Common myeloid progenitor, CD34-positive (primary cell): ENCODE measurements at regions not wholly inside any gene's neighbourhood (a gene's known extent, or its start where the extent isn't known, plus 50 kb on each side); places are given as distances from the start of the nearest gene placed in this dataset.

Experiments used
- CTCF ChIA-PET: fragments of 350-600 bp; sonication (Branson Sonifier 250); formaldehyde crosslinking; loops from one replicate; lab custom pipeline; 2021; ENCODE audit warnings: antibody characterized with exemption; lab: Charles Lee
- POLR2A ChIA-PET: fragments of 350-600 bp; sonication (Branson Sonifier 250); formaldehyde crosslinking; loops from one replicate; lab custom pipeline; 2021; ENCODE audit warnings: antibody characterized with exemption; lab: Charles Lee
- DNase-seq, 3 donors: peaks; one replicate each; pipeline versions ENCODE4 v3.0.0 to v3.0.0-alpha.2; 2013
- H3K27ac ChIP-seq, 2 experiments: 1 replicate in 1 of 2; 2 replicates in 1 of 2; pipeline ENCODE4 v1.7.0; 2013; ENCODE audit warnings: inconsistent platforms in 2 of 2, low read length in 2 of 2, mild to moderate bottlenecking in 2 of 2, low read depth in 1 of 2, moderate library complexity in 1 of 2; ENCODE audit not compliant: severe bottlenecking in 2 of 2, insufficient read depth in 1 of 2, poor library complexity in 1 of 2
- H3K27me3 ChIP-seq, 5 experiments: replicated peaks in 2 of 5; 1 replicate in 3 of 5; 2 replicates in 2 of 5; pipeline versions ENCODE4 v1.6.1 to v1.7.0; 2013; ENCODE audit warnings: low read length in 4 of 5, mild to moderate bottlenecking in 2 of 5, moderate library complexity in 2 of 5, inconsistent platforms in 1 of 5; ENCODE audit not compliant: insufficient read depth in 5 of 5, control insufficient read depth in 4 of 5
- H3K36me3 ChIP-seq, 4 experiments: 1 replicate in 2 of 4; 2 replicates in 2 of 4; pipeline versions ENCODE4 v1.6.1 to v1.7.0; 2013; ENCODE audit warnings: low read length in 3 of 4, control low read depth in 1 of 4, mild to moderate bottlenecking in 1 of 4; ENCODE audit not compliant: control insufficient read depth in 4 of 4, insufficient read depth in 4 of 4
- H3K4me1 ChIP-seq, 4 experiments: 1 replicate in 3 of 4; 2 replicates in 1 of 4; pipeline versions ENCODE4 v1.6.1 to v1.7.1; 2013; ENCODE audit warnings: low read length in 3 of 4, mild to moderate bottlenecking in 3 of 4, control low read depth in 1 of 4, inconsistent platforms in 1 of 4, moderate library complexity in 1 of 4; ENCODE audit not compliant: control insufficient read depth in 4 of 4, insufficient read depth in 4 of 4; ENCODE audit errors: control extremely low read depth in 1 of 4
- H3K4me3 ChIP-seq, 7 experiments: 1 replicate in 4 of 7; 2 replicates in 3 of 7; pipeline versions ENCODE4 v1.5.1 to v1.7.0; 2013; ENCODE audit warnings: mild to moderate bottlenecking in 7 of 7, low read length in 6 of 7, moderate library complexity in 6 of 7, inconsistent platforms in 2 of 7, low read depth in 2 of 7, control low read depth in 1 of 7; ENCODE audit not compliant: insufficient read depth in 4 of 7, control insufficient read depth in 1 of 7; ENCODE audit errors: extremely low read depth in 1 of 7
- H3K9me3 ChIP-seq, 5 experiments: 1 replicate in 4 of 5; 2 replicates in 1 of 5; pipeline versions ENCODE4 v1.6.1 to v1.7.1; 2013; ENCODE audit warnings: low read length in 4 of 5, mild to moderate bottlenecking in 2 of 5, inconsistent platforms in 1 of 5, low read depth in 1 of 5, moderate library complexity in 1 of 5; ENCODE audit not compliant: control insufficient read depth in 4 of 5, insufficient read depth in 2 of 5; ENCODE audit errors: control extremely low read depth in 1 of 5
- WGBS: methylation state at CpG from one replicate; pipeline ENCODE4 v1.1.5; 2013; ENCODE audit not compliant: insufficient coverage; 5-methylcytosine and 5-hydroxymethylcytosine counted together

DNA sequence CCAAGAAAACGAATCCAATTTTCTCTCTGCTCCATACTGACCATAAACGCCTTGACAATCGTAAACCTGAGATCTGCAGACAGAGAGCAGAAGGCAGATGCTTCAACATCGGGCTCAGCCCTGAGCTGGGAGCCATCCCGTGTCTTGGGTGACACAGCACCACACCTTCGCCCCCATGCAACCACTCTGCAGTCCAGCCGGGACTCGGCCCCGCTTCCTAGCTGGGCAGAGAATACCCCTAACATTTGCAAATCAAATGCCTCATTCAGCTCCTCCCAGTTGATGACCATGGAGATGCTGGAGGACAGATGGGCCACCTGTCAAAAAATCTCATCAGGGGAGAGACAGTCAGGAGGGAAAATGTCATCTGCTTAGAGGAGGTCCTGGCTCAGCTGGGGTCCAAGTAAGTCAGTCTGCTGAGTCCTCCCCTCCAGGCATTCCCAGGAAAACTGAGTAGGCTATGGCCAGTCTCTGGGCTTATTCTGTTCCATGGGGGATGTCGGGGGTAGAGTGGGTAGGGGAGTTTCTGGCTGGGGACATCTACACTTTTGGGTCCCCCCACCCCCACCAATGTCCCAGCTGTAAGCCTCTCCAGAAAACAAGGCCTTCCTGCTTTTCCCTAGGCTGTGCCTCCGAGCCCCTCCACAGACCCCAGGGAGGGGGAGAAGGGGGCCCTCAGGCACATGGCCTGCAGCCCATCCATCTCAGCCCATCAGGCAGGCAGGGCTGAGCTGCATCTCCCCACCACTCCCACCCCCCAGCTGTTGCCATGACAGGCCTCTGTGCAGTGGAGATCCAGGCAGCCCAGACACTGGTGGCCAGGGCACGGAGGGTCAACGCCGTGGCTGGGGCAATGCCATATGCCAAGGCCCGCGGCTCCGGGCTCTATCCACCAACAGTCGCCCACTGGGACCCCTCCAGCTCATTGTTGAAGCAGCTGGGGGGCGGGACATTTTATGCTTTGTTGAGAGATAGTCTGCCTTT is 158.6 kb downstream of the AXIN2 start:
- H3K9me3 ChIP-seq = no peaks in the 10 kb centered on the region
- no peaks in the 10 kb centered on the region for H3K36me3 ChIP-seq
- no peak for DNase-seq
- H3K4me1 ChIP-seq = no peaks in the 10 kb centered on the region
- WGBS = 82% methylated on average over 17 of the region's 19 CpGs
- POLR2A ChIA-PET = no interaction called here
- no peak overlapping the region for H3K4me3 ChIP-seq
- no peak overlapping the region for H3K27ac ChIP-seq
- CTCF ChIA-PET = no interaction called here
- peaks cover 0 to 4% (median under 1%) of the 10 kb centered on the region in 5 experiments for H3K27me3 ChIP-seq

DNA sequence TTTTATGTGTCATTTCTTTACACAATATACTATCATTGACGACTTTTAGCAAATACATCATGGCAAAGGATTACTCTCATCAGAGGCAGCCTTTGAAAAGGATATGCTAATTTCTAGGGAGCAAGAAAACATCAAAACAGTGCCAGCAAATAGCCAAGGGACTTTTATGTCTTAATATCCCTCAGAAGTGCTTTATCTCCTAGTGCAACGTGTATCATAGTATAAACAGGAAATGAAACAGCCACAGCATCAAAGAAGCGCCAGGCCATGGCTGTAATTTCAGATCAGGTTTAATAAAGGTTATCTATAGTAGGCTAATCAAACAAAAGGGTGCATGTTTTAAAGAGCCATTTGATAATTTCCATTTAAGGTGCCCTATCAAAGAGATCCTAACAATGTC is 159.9 kb downstream of the AXIN2 start:
- CTCF ChIA-PET = no interaction called here
- DNase-seq = no peak
- Histone ChIP-seq H3K4me3 (no peak overlapping the region), H3K27ac (no peak overlapping the region), H3K4me1 (no peaks in the 10 kb centered on the region), H3K36me3 (no peaks in the 10 kb centered on the region), H3K9me3 (no peaks in the 10 kb centered on the region), H3K27me3 (peaks cover 0 to 4% (median 0%) of the 10 kb centered on the region in 5 experiments)
- POLR2A ChIA-PET = no interaction called here
- WGBS = 73% methylated on average over 1 of the region's 3 CpGs

DNA sequence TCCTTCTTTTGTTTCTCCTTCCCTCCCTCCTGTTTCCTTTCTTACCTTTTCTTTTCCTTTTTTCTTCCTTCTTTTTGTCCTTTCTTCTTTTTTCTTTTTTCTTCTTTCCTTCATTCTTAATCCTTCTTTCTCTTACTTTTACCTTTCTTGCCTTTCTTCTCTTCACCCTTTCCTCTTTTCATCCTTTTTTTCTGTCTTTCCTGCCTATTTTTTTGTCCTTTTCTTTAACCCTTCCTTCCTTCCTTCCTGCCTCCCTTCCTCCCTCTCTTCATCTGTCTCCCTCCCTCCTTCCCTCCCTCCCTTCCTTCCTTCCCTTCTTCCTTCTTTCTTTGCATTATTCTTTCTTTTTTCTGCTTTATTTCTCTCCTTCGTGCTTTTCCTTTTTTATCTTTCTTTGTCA is 160.7 kb downstream of the AXIN2 start:
- Histone ChIP-seq H3K9me3 (peaks cover 0 to 3% (median 0%) of the 10 kb centered on the region in 5 experiments), H3K4me3 (no peak overlapping the region), H3K27me3 (peaks cover 0 to 4% (median 0%) of the 10 kb centered on the region in 5 experiments), H3K36me3 (no peaks in the 10 kb centered on the region), H3K27ac (no peak overlapping the region), H3K4me1 (no peaks in the 10 kb centered on the region)
- ChIA-PET CTCF (no interaction called here), POLR2A (no interaction called here)
- 80% methylated on average over 1 of the region's 1 CpG for WGBS
- no peak for DNase-seq

DNA sequence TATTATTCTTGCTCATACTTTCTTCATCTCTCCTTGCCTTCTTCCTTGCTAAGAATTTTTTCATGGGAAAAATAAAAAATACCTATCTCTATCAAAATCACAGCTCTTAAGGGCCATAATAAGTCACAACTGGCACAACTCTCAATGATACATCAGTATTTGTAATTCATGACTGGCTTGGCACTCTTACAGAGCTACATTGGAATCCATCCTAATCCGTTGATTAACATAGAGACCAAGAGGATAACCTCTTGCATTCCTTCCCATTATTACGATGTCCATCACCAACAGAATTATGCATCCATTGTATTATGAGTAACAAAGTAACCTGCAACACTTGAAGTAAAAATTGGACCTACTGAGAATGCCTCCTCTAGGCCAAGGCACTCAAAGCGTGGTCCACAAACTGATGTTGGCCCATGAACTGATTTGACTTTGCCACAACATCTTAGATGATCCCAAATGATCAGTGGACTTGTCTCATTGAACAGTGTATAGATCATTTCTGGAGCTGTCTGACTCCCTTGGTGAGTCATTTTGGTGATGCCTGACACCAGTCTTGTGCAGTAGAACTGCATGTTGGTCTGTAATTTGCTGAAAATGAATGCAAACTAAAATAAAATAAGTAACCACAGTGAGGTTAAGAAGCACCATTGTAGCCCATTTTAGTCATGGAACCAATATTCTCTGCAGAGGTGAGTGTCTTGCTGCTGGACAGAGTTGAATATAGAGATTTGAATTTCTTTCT is 163.2 kb downstream of the AXIN2 start:
- 94% methylated on average over 3 of the region's 3 CpGs for WGBS
- CTCF ChIA-PET = no interaction called here
- POLR2A ChIA-PET = no interaction called here
- no peak overlapping the region for H3K4me3 ChIP-seq
- peaks cover 0 to 8% (median 0%) of the 10 kb centered on the region in 5 experiments for H3K9me3 ChIP-seq
- peaks cover 0 to 12% (median 0%) of the 10 kb centered on the region in 5 experiments for H3K27me3 ChIP-seq
- no peak overlapping the region for H3K27ac ChIP-seq
- no peaks in the 10 kb centered on the region for H3K36me3 ChIP-seq
- no peaks in the 10 kb centered on the region for H3K4me1 ChIP-seq
- no peak for DNase-seq

DNA sequence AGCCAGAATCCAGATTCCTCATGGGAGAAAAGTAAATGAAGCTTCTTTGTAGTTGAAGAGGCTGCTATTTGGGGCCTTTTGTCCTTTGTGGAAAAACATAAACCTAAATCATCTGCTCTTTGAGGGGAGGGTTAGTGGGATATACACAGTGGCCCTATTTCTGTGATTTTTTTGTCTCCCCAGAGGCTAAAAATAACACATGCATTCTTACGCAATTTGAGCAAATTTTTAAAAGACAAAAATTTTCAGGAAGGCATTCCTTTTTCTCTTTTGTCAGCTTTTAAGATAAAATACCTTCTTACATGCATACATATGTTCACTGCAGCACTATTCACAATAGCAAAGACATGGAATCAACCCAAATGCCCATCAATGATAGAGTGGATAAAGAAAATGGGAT is 165.5 kb downstream of the AXIN2 start:
- POLR2A ChIA-PET = no interaction called here
- Histone ChIP-seq H3K27ac (no peak overlapping the region), H3K4me3 (no peak overlapping the region), H3K9me3 (peaks cover 0 to 8% (median 0%) of the 10 kb centered on the region in 5 experiments), H3K36me3 (no peaks in the 10 kb centered on the region), H3K27me3 (peaks cover 0 to 8% (median 0%) of the 10 kb centered on the region in 5 experiments), H3K4me1 (no peaks in the 10 kb centered on the region)
- no peak for DNase-seq
- CTCF ChIA-PET = no interaction called here
- 100% methylated on average over 1 of the region's 1 CpG for WGBS

DNA sequence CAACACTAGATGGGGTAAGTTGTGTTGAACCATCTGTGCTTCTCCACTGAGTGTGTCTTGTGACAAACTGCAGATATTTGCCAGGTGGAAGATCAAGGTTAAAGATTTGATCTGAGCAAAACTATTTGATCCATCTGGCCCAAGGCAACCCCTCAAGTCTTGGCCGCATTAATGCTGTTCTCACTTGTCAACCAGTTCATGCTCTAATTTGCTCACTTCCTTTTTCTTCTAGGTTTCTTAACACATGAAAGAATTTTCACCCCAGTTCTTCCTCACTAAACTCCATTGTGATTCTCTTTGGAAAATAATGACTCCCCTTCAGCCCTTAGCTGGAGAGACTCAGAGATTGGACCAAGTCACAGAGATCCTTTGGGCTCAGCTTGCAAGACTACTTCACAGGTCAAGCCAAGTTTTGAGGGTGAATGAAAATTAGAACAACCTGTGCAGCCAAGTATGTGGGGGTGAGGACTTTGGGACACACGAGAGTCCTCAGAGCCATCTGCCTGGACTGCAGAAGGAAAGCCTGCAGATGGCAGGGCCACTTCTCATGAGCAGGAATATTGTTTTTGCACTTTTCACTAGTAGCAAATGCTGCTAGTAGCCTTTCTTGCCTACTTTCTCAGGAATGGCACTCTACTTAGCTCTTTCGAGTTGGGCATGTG is 166.5 kb downstream of the AXIN2 start:
- Histone ChIP-seq H3K36me3 (no peaks in the 10 kb centered on the region), H3K4me1 (no peaks in the 10 kb centered on the region), H3K4me3 (no peak overlapping the region), H3K9me3 (peaks cover 0 to 8% (median 0%) of the 10 kb centered on the region in 5 experiments), H3K27ac (no peak overlapping the region), H3K27me3 (peaks cover 0 to 8% (median under 1%) of the 10 kb centered on the region in 5 experiments)
- DNase-seq = no peak
- POLR2A ChIA-PET = no interaction called here
- CTCF ChIA-PET = no interaction called here
- WGBS = 67% methylated on average over 3 of the region's 3 CpGs
